Activated T-cell treated with anti-CD3 and anti-CD28 coated beads, Interleukin-2, amount 50 U/mL, for 24 hours (primary cell): ENCODE measurements at regions not wholly inside any gene's neighbourhood (a gene's known extent, or its start where the extent isn't known, plus 50 kb on each side); places are given as distances from the start of the nearest gene placed in this dataset.
A peak's percentile ranks its signal among the peaks of the same experiment; 100 is the strongest.

ENCODE experiments used
- DNase-seq: peaks from one replicate; pipeline ENCODE4 v3.0.0-alpha.2; 2020
- H3K27ac Mint-ChIP-seq: 2 replicates; pipeline ENCODE4 v1.8.0; 2020; ENCODE audit warnings: mild to moderate bottlenecking, mixed read lengths
- H3K27me3 Mint-ChIP-seq: 2 replicates; pipeline ENCODE4 v1.8.0; 2020; ENCODE audit warnings: mixed read lengths
- H3K36me3 Mint-ChIP-seq: 2 replicates; pipeline ENCODE4 v1.8.0; 2020; ENCODE audit warnings: low read depth, mixed read lengths
- H3K4me1 Mint-ChIP-seq: 2 replicates; pipeline ENCODE4 v1.8.0; 2020; ENCODE audit warnings: low read depth, mixed read lengths
- H3K4me3 Mint-ChIP-seq: 2 replicates; pipeline ENCODE4 v1.8.0; 2020; ENCODE audit warnings: mild to moderate bottlenecking, moderate library complexity, mixed read lengths
- H3K9me3 Mint-ChIP-seq: 2 replicates; pipeline ENCODE4 v1.8.0; 2020; ENCODE audit warnings: mixed read lengths

GRCh38 chr2:143954186-143954585 lies 565.7 kb downstream of the ZEB2 start:
- no peak overlapping the region for H3K4me3 Mint-ChIP-seq

GRCh38 chr2:143953451-143954030 lies 566.4 kb downstream of the ZEB2 start:
- H3K4me3 Mint-ChIP-seq = no peak overlapping the region
- peaks cover 3% of the 10 kb centered on the region for H3K4me1 Mint-ChIP-seq
- no peak for DNase-seq
- H3K27me3 Mint-ChIP-seq = no peaks in the 10 kb centered on the region
- no peaks in the 10 kb centered on the region for H3K36me3 Mint-ChIP-seq
- H3K9me3 Mint-ChIP-seq = no peaks in the 10 kb centered on the region
- no peak overlapping the region for H3K27ac Mint-ChIP-seq

More at GRCh38 chr2:143954186-143954585, 565.7 kb downstream of the ZEB2 start:
- H3K36me3 Mint-ChIP-seq = no peaks in the 10 kb centered on the region
- H3K27ac Mint-ChIP-seq = no peak overlapping the region
- no peaks in the 10 kb centered on the region for H3K27me3 Mint-ChIP-seq
- no peak for DNase-seq
- H3K9me3 Mint-ChIP-seq = no peaks in the 10 kb centered on the region
- H3K4me1 Mint-ChIP-seq = peaks cover under 1% of the 10 kb centered on the region

- Mint-ChIP-seq H3K9me3 (no peaks in the 10 kb centered on the region), H3K27me3 (no peaks in the 10 kb centered on the region), H3K36me3 (no peaks in the 10 kb centered on the region), H3K27ac (no peak overlapping the region), H3K4me3 (no peak overlapping the region), H3K4me1 (peaks cover 3% of the 10 kb centered on the region)
- DNase-seq = no peak
These were observed 567.4 kb downstream of the ZEB2 start for GRCh38 chr2:143952536-143952935.

DNA sequence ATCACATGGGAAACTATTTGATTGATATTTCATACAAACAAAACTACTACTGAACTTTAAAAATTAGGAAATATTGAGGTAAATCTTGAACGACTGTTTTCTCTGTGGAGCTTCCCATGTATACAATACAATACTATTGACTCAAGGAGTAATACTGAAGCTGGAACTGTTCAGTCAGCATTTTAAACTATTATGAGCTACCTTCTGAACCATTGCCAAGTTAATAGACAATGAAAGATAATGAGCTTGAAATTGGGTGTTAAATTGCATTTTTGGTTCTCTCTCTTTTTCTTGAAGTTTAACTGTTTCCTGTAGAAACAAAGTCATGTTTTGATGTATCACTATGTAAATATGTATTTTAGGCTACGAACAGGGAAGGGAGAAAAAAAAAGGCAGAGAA lies 569.2 kb downstream of the ZEB2 start:
- Mint-ChIP-seq H3K36me3 (peaks cover 15% of the 10 kb centered on the region), H3K4me1 (peaks cover 3% of the 10 kb centered on the region), H3K4me3 (no peak overlapping the region), H3K27ac (no peak overlapping the region), H3K9me3 (no peaks in the 10 kb centered on the region), H3K27me3 (no peaks in the 10 kb centered on the region)
- no peak for DNase-seq

DNA sequence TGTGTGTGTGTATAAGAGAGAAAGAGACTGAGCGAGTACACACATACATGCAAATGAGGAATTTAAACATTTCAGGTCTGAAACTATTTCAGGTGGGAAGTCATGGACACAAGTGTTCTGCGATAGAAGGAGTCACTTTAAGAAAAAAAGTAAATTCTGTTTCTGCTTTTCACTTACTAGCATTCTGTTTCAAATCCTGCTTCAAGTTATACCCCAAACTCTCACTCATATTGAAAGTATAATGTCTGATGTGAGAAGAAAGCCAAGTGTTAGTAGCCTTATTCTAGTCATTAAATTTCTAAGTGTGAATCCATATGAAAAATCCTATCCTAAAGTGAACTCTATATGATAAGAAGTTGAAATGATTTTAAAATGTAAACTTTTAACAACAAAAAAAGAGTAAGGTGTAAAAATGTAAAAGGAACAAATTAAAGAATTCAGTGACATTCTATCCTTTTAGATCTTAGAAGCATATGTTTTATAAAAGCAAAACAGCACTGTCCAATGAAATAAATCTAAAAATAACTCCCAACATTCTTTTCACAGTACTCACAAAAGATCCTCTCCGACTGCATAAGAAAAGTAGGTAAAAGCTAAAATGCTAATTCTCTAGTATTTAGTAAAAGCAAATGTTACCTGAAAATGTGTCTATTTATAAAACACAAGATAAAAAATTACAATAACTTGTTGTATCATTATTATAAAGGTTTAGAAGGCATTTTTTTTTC lies 570.6 kb downstream of the ZEB2 start:
- H3K27ac Mint-ChIP-seq = no peak overlapping the region
- DNase-seq = no peak
- peaks cover 26% of the 10 kb centered on the region for H3K36me3 Mint-ChIP-seq
- no peak overlapping the region for H3K4me3 Mint-ChIP-seq
- H3K27me3 Mint-ChIP-seq = no peaks in the 10 kb centered on the region
- peaks cover 3% of the 10 kb centered on the region for H3K4me1 Mint-ChIP-seq
- H3K9me3 Mint-ChIP-seq = no peaks in the 10 kb centered on the region

DNA sequence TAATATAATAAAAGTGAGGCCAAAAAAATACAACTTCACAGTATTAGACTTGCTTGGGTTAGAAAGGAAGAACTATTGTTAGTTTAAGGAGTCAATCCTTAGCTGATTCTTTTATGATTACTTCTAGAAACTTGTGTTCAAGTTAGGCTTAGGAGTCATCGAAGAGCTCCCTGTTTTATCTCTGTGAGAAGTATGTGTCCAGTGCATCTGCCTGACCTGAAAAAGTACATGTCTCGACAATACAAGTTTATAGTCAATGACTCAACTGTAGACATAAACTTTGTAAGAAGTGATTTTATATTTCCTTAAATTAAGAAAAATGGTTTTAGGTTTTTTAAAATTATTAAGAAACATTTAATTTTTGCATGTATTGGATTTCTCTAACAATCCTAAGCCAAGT lies 571.2 kb downstream of the ZEB2 start:
- no peaks in the 10 kb centered on the region for H3K27me3 Mint-ChIP-seq
- H3K27ac Mint-ChIP-seq = no peak overlapping the region
- H3K4me3 Mint-ChIP-seq = no peak overlapping the region
- H3K9me3 Mint-ChIP-seq = no peaks in the 10 kb centered on the region
- peaks cover 3% of the 10 kb centered on the region for H3K4me1 Mint-ChIP-seq
- H3K36me3 Mint-ChIP-seq = peaks cover 26% of the 10 kb centered on the region
- no peak for DNase-seq

DNA sequence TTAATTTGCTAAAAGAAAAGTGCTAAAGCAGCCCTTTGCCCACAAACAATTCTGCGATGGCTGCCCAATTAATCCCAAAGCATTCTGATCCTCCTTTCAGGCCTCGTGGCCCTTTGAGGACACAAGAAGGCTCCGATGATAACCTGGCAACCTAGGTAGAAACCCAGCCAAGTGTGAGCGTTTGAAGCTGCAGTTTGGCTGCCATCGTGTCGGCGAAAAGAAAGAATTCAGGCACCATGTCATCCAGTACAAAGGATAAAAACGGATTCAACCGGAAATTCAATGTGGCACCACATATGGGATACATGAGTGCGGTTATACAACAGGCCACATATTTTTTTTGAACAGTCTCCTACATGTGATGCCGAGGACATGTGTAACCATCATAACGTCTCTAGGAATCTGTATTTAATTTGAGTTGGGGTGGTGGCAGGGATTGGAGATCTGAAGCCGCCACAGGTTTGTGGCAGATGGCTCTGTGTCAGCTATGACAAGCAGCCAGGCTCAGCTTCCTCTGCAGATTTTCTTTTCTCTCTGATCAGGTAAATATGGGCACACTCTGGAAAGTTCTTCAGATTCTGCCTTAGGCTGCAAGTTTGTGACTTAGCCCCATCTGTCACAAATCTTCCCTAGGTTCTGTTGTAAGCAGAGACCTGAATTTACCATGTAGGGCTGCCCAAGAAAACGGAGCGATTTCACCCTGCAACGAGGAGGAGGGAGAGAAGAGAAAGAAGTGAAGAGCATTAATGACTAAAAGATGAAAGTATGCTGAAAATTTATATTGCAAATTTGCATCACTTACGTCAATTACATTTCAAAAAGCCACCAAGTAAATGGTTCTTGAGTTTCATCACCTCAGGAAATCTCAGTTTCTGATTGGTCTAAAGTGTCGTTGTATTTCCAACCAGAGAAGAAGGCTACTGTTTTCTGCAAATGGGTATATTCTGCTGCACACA lies 573.2 kb downstream of the ZEB2 start:
- Mint-ChIP-seq H3K36me3 (peaks cover 26% of the 10 kb centered on the region), H3K4me3 (no peak overlapping the region), H3K4me1 (peaks cover 3% of the 10 kb centered on the region), H3K27me3 (peaks cover 7% of the 10 kb centered on the region), H3K27ac (no peak overlapping the region), H3K9me3 (no peaks in the 10 kb centered on the region)
- DNase-seq = no peak

DNA sequence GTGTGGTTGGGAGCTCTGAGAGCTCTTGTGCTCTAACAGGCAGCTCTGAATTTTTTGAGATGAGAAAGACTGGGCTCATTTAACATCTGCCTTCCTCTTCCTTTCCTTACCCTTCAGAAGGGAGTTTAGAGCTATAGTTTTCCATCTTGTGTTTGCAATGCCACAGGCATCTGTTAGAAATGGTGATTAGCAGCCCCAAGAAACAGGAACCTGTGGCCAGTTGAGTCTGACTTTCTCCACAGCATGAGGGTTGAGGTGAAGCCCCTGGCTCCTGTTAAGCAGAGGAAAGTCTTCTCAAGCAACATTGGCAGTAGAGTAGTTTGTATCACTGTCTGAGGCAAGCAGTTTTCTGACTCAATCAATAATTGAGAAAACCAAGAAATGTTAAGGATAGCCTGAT lies 577.4 kb downstream of the ZEB2 start:
- Mint-ChIP-seq H3K4me3 (no peak overlapping the region), H3K36me3 (peaks cover 26% of the 10 kb centered on the region), H3K27me3 (peaks cover 38% of the 10 kb centered on the region), H3K27ac (no peak overlapping the region), H3K4me1 (peaks cover 13% of the 10 kb centered on the region), H3K9me3 (no peaks in the 10 kb centered on the region)
- no peak for DNase-seq

- DNase-seq = no peak
- H3K4me1 Mint-ChIP-seq = peaks cover 19% of the 10 kb centered on the region
- no peak overlapping the region for H3K27ac Mint-ChIP-seq
- H3K27me3 Mint-ChIP-seq = peaks cover 47% of the 10 kb centered on the region
- peaks cover 11% of the 10 kb centered on the region for H3K36me3 Mint-ChIP-seq
- H3K4me3 Mint-ChIP-seq = no peak overlapping the region
- H3K9me3 Mint-ChIP-seq = no peaks in the 10 kb centered on the region
These were observed 579.2 kb downstream of the ZEB2 start for GRCh38 chr2:143940720-143941119.

- Mint-ChIP-seq H3K9me3 (no peaks in the 10 kb centered on the region), H3K4me1 (peaks cover 19% of the 10 kb centered on the region), H3K4me3 (no peak overlapping the region), H3K36me3 (peaks cover 1% of the 10 kb centered on the region), H3K27me3 (peaks cover 54% of the 10 kb centered on the region), H3K27ac (no peak overlapping the region)
- DNase-seq = no peak
These were observed 580.1 kb downstream of the ZEB2 start for GRCh38 chr2:143939626-143940330.

GRCh38 chr2:143937723-143938350 lies 582.1 kb downstream of the ZEB2 start:
- Mint-ChIP-seq H3K4me3 (peak overlapping the region; percentile 66), H3K27me3 (peaks cover 61% of the 10 kb centered on the region), H3K9me3 (no peaks in the 10 kb centered on the region), H3K4me1 (peaks cover 19% of the 10 kb centered on the region), H3K36me3 (no peaks in the 10 kb centered on the region), H3K27ac (peak overlapping the region; percentile 44)
- no peak for DNase-seq

DNA sequence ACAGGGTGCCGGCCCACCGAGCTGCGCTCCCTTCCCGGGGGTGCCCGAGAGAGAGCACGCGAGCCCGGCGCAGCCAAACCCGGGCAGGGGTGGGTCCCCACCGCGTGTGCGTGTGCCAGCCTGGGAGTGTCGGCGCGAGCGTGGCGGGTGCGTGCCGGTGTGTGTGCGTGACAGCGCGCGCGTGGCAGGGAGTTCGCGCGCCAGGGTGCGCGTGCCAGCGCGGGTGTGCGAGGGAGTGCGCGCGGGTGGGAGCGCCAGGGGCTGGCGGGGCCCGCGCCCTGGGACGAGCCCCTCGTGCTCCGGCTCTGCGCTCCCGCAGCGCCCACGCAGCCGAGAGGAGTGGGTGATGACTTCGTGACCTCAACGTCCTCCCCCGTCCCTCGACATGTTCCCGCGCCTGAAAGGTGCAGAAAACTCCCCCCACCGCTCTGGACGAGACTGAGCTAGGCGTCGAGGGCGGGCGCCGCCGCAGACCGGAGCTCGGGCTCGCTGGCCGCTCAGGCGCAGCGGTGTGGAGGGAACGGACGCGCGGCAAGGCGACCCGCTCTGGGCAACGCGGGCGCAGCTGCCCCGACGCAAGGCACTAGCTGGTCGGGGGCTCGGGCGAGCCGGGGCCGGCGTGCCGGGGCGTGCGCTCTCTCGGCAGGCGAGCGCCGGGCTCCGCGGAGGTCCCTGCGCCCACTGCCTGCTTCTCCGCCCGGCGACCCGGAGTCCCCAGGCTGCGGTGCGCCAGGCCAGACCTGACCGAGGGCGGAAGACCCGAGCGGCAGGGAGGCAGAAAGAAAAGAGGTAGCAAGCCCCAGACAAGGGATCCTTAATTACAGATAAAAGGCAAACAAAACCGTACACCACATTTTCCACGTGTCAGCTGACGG lies 582.8 kb downstream of the ZEB2 start:
- Mint-ChIP-seq H3K9me3 (no peaks in the 10 kb centered on the region), H3K36me3 (no peaks in the 10 kb centered on the region), H3K27ac (peak overlapping the region; percentile 44), H3K27me3 (peaks cover 58% of the 10 kb centered on the region), H3K4me1 (peaks cover 19% of the 10 kb centered on the region), H3K4me3 (peak overlapping the region; percentile 66)
- DNase-seq = peak; percentile 58

GRCh38 chr2:143936538-143936847 lies 583.4 kb downstream of the ZEB2 start:
- Mint-ChIP-seq H3K27me3 (peaks cover 60% of the 10 kb centered on the region), H3K4me3 (peak overlapping the region; percentile 59), H3K36me3 (no peaks in the 10 kb centered on the region), H3K27ac (peak overlapping the region; percentile 17), H3K9me3 (no peaks in the 10 kb centered on the region), H3K4me1 (peaks cover 19% of the 10 kb centered on the region)
- no peak for DNase-seq
